H1 (cell line): ENCODE measurements at regions not wholly inside any gene's neighbourhood (a gene's known extent, or its start where the extent isn't known, plus 50 kb on each side); places are given as distances from the start of the nearest gene placed in this dataset.

Experiments used
- CTCF ChIA-PET: fragments of 300-600 bp; sonication (Branson Sonifier 250); formaldehyde crosslinking; loops from one replicate; lab custom pipeline; 2021; ENCODE audit not compliant: partially characterized antibody; lab: Charles Lee
- POLR2A ChIA-PET: fragments of 300-600 bp; sonication (Branson Sonifier 250); formaldehyde crosslinking; loops from one replicate; lab custom pipeline; 2021; ENCODE audit warnings: inconsistent platforms; ENCODE audit not compliant: partially characterized antibody; lab: Charles Lee
- DNase-seq, 2 experiments: peaks; one replicate each; pipeline versions ENCODE4 v3.0.0 to v3.0.0-alpha.2; 2010 to 2022; ENCODE audit warnings: low spot score in 2 of 2, low read depth in 1 of 2, mixed read lengths in 1 of 2
- FAIRE-seq: peaks from 2 replicates; lab custom pipeline; 2011; peaks lifted over from hg19 to GRCh38; lab: Jason Lieb, UNC
- H2AFZ ChIP-seq: 2 replicates; pipeline ENCODE4 v1.8.1; 2012; ENCODE audit warnings: low read length, inconsistent platforms
- H2AK5ac ChIP-seq: 2 replicates; pipeline ENCODE4 v1.6.1; 2013; ENCODE audit warnings: low read depth, low read length
- H2BK120ac ChIP-seq: replicated peaks from 2 replicates; pipeline ENCODE3; 2013; ENCODE audit warnings: low read depth, low read length, inconsistent platforms
- H2BK12ac ChIP-seq: 2 replicates; pipeline ENCODE4 v1.6.1; 2013; ENCODE audit warnings: low read depth, low read length
- H2BK15ac ChIP-seq: 2 replicates; pipeline ENCODE4 v1.6.1; 2013; ENCODE audit warnings: low read length
- H2BK20ac ChIP-seq: 2 replicates; pipeline ENCODE4 v1.6.1; 2013; ENCODE audit warnings: low read length
- H2BK5ac ChIP-seq: 2 replicates; pipeline ENCODE4 v1.6.1; 2013; ENCODE audit warnings: low read depth, low read length
- H3K14ac ChIP-seq: 2 replicates; pipeline ENCODE4 v1.6.1; 2013; ENCODE audit warnings: inconsistent platforms; ENCODE audit not compliant: insufficient read length
- H3K18ac ChIP-seq: 2 replicates; pipeline ENCODE4 v1.6.1; 2013; ENCODE audit warnings: low read length; ENCODE audit errors: extremely low read depth
- H3K23ac ChIP-seq: 2 replicates; pipeline ENCODE4 v1.6.1; 2013; ENCODE audit warnings: inconsistent platforms; ENCODE audit not compliant: insufficient read length
- H3K23me2 ChIP-seq: 2 replicates; pipeline ENCODE4 v1.6.1; 2013; ENCODE audit warnings: low read depth, low read length
- H3K27ac ChIP-seq: 2 replicates; pipeline ENCODE4 v1.6.1; 2011; ENCODE audit warnings: low read depth, low read length, inconsistent platforms
- H3K27me3 ChIP-seq, 4 experiments: replicated peaks in 1 of 4; 1 replicate in 1 of 4; 2 replicates in 3 of 4; pipeline versions ENCODE4 v1.6.1 to v1.8.1; 2011 to 2013; ENCODE audit warnings: low read length in 3 of 4, mild to moderate bottlenecking in 3 of 4, inconsistent platforms in 2 of 4, mixed read lengths in 2 of 4, moderate library complexity in 1 of 4; ENCODE audit not compliant: control insufficient read depth in 3 of 4, insufficient read depth in 3 of 4; ENCODE audit errors: extremely low read depth in 1 of 4
- H3K36me3 ChIP-seq, 4 experiments: 2 replicates each; pipeline versions ENCODE4 v1.6.1 to v1.8.1; 2011 to 2013; ENCODE audit warnings: mild to moderate bottlenecking in 4 of 4, low read length in 3 of 4, moderate library complexity in 2 of 4, control low read depth in 1 of 4, inconsistent platforms in 1 of 4; ENCODE audit not compliant: insufficient read depth in 4 of 4, control insufficient read depth in 2 of 4
- H3K4ac ChIP-seq: replicated peaks from 2 replicates; pipeline ENCODE3; 2013; ENCODE audit warnings: low read length, low read depth, mixed read lengths, inconsistent platforms; ENCODE audit not compliant: insufficient read length
- H3K4me1 ChIP-seq, 4 experiments: replicated peaks in 1 of 4; 1 replicate in 1 of 4; 2 replicates in 3 of 4; pipeline versions ENCODE4 v1.6.1 to v1.8.1; 2011 to 2013; ENCODE audit warnings: low read length in 3 of 4, inconsistent platforms in 2 of 4, mixed read lengths in 1 of 4; ENCODE audit not compliant: insufficient read depth in 4 of 4, control insufficient read depth in 3 of 4
- H3K4me2 ChIP-seq, 2 experiments: 2 replicates each; pipeline versions ENCODE4 v1.6.1 to v1.8.1; 2011 to 2013; ENCODE audit warnings: low read depth in 2 of 2, low read length in 2 of 2, control low read depth in 1 of 2, inconsistent platforms in 1 of 2, mild to moderate bottlenecking in 1 of 2; ENCODE audit not compliant: insufficient read depth in 1 of 2
- H3K4me3 ChIP-seq, 4 experiments: fragments of 200-600, 300-600 bp in 1 of 4; sonication (generic), shearing (Covaris generic), sonication (Bioruptor Twin) in 1 of 4; 2 replicates each; pipeline versions ENCODE4 v1.5.1 to v1.8.1; 2011 to 2016; ENCODE audit warnings: low read length in 4 of 4, low read depth in 3 of 4, control low read depth in 2 of 4, inconsistent platforms in 2 of 4, mild to moderate bottlenecking in 2 of 4, mixed read lengths in 1 of 4, moderate library complexity in 1 of 4; ENCODE audit not compliant: insufficient read depth in 2 of 4; ENCODE audit errors: extremely low read depth in 1 of 4
- H3K56ac ChIP-seq: replicated peaks from 2 replicates; pipeline ENCODE3; 2013; ENCODE audit warnings: low read depth, mild to moderate bottlenecking, mixed read lengths, low read length, inconsistent platforms; ENCODE audit not compliant: insufficient read length
- H3K79me1 ChIP-seq: 2 replicates; pipeline ENCODE4 v1.6.1; 2013; ENCODE audit warnings: low read depth, low read length, control low read depth
- H3K79me2 ChIP-seq, 2 experiments: 2 replicates each; pipeline versions ENCODE4 v1.6.1 to v1.8.1; 2012 to 2013; ENCODE audit warnings: low read length in 2 of 2, mild to moderate bottlenecking in 2 of 2, inconsistent platforms in 1 of 2; ENCODE audit not compliant: insufficient read depth in 2 of 2, control insufficient read depth in 1 of 2
- H3K9ac ChIP-seq, 4 experiments: replicated peaks in 1 of 4; 1 replicate in 1 of 4; 2 replicates in 3 of 4; pipeline versions ENCODE4 v1.6.1 to v1.8.1; 2011 to 2013; ENCODE audit warnings: low read depth in 3 of 4, low read length in 3 of 4, control low read depth in 2 of 4, mild to moderate bottlenecking in 2 of 4, moderate library complexity in 2 of 4, inconsistent platforms in 1 of 4; ENCODE audit errors: extremely low read depth in 1 of 4
- H3K9me3 ChIP-seq, 2 experiments: 2 replicates each; pipeline versions ENCODE4 v1.6.1 to v1.8.1; 2012 to 2013; ENCODE audit warnings: mild to moderate bottlenecking in 2 of 2, moderate library complexity in 2 of 2, control low read depth in 1 of 2, inconsistent platforms in 1 of 2, low read depth in 1 of 2, low read length in 1 of 2, mixed read lengths in 1 of 2; ENCODE audit not compliant: insufficient read depth in 2 of 2
- H4K20me1 ChIP-seq, 2 experiments: replicated peaks in 1 of 2; 2 replicates each; pipeline versions ENCODE3 to v1.8.1; 2011 to 2013; ENCODE audit warnings: inconsistent platforms in 2 of 2, low read length in 2 of 2, mild to moderate bottlenecking in 1 of 2; ENCODE audit not compliant: insufficient read depth in 2 of 2, control insufficient read depth in 1 of 2
- H4K5ac ChIP-seq: 2 replicates; pipeline ENCODE4 v1.6.1; 2013; ENCODE audit warnings: low read length, low read depth, mixed read lengths, inconsistent platforms; ENCODE audit not compliant: insufficient read length
- H4K8ac ChIP-seq: 2 replicates; pipeline ENCODE4 v1.8.0; 2013; ENCODE audit warnings: mild to moderate bottlenecking, moderate library complexity, low read length, inconsistent platforms; ENCODE audit not compliant: insufficient read depth; ENCODE audit errors: extremely low read depth
- H4K91ac ChIP-seq: replicated peaks from 2 replicates; pipeline ENCODE3; 2013; ENCODE audit warnings: low read length, mixed read lengths, inconsistent platforms; ENCODE audit not compliant: insufficient read length
- CEBPB ChIP-seq: IDR thresholded peaks from 2 replicates; pipeline ENCODE4 v1.6.1; 2012; ENCODE audit warnings: low read depth, low read length
- GABPA ChIP-seq: IDR thresholded peaks from 2 replicates; pipeline ENCODE4 v1.6.1; 2011; ENCODE audit warnings: mild to moderate bottlenecking, low read length, moderate library complexity, borderline replicate concordance; ENCODE audit not compliant: insufficient read depth
- KDM5A ChIP-seq: fragments of 200-600 bp; IDR thresholded peaks from 2 replicates; pipeline ENCODE4 v1.7.1; 2012; ENCODE audit warnings: mild to moderate bottlenecking, low read length, inconsistent platforms, mixed read lengths
- NRF1 ChIP-seq: IDR thresholded peaks from 2 replicates; pipeline ENCODE4 v1.6.1; 2011; ENCODE audit warnings: mild to moderate bottlenecking, low read depth, low read length, improper control_type of control experiment
- SRF ChIP-seq: IDR thresholded peaks from 2 replicates; pipeline ENCODE4 v1.6.1; 2011; ENCODE audit warnings: mild to moderate bottlenecking, low read depth, low read length, moderate library complexity
- USF2 ChIP-seq: IDR thresholded peaks from 2 replicates; pipeline ENCODE4 v1.6.1; 2011; ENCODE audit warnings: low read length, improper control_type of control experiment

- Histone ChIP-seq H3K4ac (no peak overlapping the region), H2BK15ac (no peak overlapping the region), H3K4me3 (no peak overlapping the region), H4K5ac (no peak overlapping the region), H2BK120ac (no peak overlapping the region), H3K14ac (no peak overlapping the region), H3K79me2 (no peaks in the 10 kb centered on the region), H3K4me1 (peaks cover 0 to 3% (median 0%) of the 10 kb centered on the region in 4 experiments; a peak in 2 of 7 replicates), H3K27ac (no peak overlapping the region), H3K56ac (no peak overlapping the region), H2BK12ac (no peak overlapping the region), H3K79me1 (no peaks in the 10 kb centered on the region), H3K4me2 (no peak overlapping the region), H3K27me3 (no peaks in the 10 kb centered on the region), H4K91ac (no peak overlapping the region), H2AFZ (no peak overlapping the region), H3K36me3 (no peaks in the 10 kb centered on the region), H2AK5ac (no peak overlapping the region), H2BK5ac (no peak overlapping the region), H3K23ac (no peak overlapping the region), H4K8ac (no peak overlapping the region), H3K18ac (no peak overlapping the region), H3K23me2 (no peaks in the 10 kb centered on the region; the same call in 1 of the 2 replicates), H3K9ac (no peak overlapping the region), H4K20me1 (no peaks in the 10 kb centered on the region), H3K9me3 (no peaks in the 10 kb centered on the region), H2BK20ac (no peak overlapping the region)
- CTCF ChIA-PET = interaction anchor here (1.2 kb wide), 1 partner anchor 100 kb away, joined by 3 read pairs; no protein-coding TSS in a partner anchor
- TF ChIP-seq USF2 (no peak), KDM5A (no peak), SRF (no peak), NRF1 (no peak), CEBPB (no peak), GABPA (peak; percentile 83; the same call in 1 of the 2 replicates)
- FAIRE-seq (no peak), DNase-seq (no peak)
- POLR2A ChIA-PET = no interaction called here
Observed at GRCh38 chr16:5516115-5516514, 418.5 kb upstream of the EEF2KMT start.
